GM18505 (cell line): ENCODE measurements at regions not wholly inside any gene's neighbourhood (a gene's known extent, or its start where the extent isn't known, plus 50 kb on each side); places are given as distances from the start of the nearest gene placed in this dataset.
"Not testable (repeated sequence)": the region's sequence is repeated elsewhere in the genome, so short reads cannot be mapped to it uniquely, and the experiment has no call there.

ENCODE experiments used
- ATAC-seq: cut with Tn5 transposase; IDR thresholded peaks from one replicate; pipeline ENCODE4 v1.9.1; 2021; ENCODE audit not compliant: unreplicated experiment
- POLR2A ChIP-seq: IDR thresholded peaks from 4 replicates; pipeline ENCODE4 v1.6.1; 2011; ENCODE audit warnings: borderline replicate concordance; ENCODE audit not compliant: insufficient read depth, insufficient read length; ENCODE audit errors: extremely low read depth

DNA sequence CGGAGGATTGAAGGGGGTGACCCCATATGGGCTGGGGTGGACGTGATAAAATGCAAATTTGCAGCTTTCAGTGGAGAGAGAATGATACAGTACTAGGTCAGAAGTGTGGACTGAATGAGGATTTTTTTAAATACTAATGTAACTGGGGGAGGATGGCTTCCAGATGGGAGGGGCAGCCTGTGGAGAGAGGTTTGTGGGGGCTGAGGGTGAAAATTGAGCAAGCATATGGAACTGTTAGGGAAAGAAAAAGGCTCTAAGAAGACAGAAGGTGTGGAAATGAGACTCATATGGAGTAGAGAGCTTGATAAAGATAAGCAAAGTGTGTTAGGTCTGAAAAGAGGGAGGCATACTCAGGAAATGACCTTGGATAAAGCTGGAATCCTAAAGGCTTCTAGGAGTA, 926.4 kb downstream of the IGSF11 start:
- no peak for TF ChIP-seq POLR2A
- no peak for ATAC-seq

DNA sequence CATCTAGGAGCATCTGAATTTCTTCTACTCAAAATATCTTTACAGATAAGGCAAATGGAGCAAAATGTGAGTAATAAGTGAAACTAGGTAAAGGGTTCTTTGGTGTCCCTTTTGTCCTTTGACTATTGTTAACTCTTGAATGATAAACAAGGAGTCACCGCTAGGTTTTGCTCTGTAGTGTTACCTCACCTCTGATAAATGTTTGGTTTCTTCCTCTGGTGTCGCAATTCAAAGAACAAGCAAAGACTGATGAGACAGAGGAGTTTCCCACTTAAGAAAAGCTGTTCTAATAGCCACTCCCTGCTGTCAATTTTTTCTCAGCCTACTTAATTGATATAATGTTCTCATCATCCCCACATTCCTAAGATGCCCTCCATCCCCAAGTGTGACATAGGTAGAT, 925.9 kb downstream of the IGSF11 start:
- no peak for TF ChIP-seq POLR2A
- no peak for ATAC-seq

DNA sequence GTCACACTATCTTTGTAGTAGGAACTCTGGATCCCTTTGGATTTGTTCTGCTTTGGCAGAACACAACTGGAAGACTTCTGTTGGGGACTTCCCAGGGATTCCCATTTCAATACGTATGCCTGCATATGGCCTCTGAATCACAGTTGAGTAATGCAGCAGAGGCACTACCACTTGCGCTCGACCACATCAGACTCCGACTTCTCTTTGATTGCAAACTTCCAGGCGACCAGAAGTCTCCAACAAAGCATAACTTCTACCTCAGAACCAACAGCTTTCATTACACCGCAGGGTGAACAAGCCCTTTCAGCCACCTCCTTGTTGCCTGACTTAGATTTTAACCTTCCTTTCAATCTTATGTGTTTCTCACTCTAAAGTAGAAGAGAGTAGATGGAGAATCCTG, 924.4 kb downstream of the IGSF11 start:
- no peak for TF ChIP-seq POLR2A
- no peak for ATAC-seq

DNA sequence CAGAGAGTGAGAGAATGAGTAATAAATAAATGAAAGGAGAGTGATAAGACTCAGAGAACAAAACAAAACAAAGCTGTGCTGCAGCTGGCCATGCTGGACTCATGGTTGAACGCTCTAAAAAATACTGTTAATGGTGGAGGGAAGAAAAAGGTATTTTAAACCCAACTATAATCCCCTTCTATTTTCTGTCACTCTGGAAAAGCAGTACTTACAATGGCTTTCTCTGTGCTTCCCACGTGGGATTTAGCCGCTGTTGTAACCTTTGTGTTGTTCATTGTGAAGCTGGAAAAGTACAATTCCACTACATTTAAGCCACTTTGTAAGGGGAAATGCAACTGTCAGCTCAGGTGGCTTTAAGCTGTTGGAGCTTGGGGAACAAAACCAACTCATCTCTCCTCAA, 917.7 kb downstream of the IGSF11 start:
- ATAC-seq = no peak

DNA sequence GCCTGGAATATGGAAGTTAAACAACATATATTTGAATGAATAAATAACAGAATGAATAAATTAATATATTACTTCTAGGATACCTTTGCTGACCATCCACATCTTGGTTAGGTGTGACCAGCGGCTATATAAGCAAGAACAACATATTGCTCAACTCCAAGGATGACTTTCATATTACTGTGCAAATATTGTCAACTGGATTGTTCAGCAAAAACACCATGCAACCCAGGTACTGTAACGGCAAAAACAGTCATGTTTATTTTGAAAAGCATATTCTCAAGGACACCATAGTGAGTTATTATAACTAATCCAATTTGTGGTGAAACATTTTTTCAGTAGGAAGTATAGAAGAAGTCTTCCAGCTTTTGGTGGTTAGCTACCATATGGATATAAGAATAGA, 907.9 kb downstream of the IGSF11 start:
- no peak for ATAC-seq
- no peak for TF ChIP-seq POLR2A

More for the DNA sequence above, 917.7 kb downstream of the IGSF11 start:
- no peak for TF ChIP-seq POLR2A

DNA sequence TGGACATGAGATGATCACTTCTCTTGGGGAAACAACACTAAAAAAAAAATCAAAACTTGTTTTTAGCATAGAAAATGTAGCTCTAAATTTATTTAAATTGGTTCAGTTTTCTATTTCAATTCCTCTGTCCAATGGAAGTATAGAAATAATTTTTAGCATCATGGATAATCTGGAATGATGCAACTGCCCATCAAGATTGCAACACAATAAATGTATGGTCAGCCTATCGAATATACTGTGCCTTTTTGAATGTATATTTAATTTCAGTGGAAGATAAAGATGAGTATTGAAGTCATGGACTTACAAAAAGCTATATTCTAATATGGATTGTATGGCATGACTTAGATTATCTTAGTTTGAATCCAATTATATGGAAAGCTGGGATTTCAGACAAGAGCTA, 906.7 kb downstream of the IGSF11 start:
- no peak for ATAC-seq
- TF ChIP-seq POLR2A = no peak

DNA sequence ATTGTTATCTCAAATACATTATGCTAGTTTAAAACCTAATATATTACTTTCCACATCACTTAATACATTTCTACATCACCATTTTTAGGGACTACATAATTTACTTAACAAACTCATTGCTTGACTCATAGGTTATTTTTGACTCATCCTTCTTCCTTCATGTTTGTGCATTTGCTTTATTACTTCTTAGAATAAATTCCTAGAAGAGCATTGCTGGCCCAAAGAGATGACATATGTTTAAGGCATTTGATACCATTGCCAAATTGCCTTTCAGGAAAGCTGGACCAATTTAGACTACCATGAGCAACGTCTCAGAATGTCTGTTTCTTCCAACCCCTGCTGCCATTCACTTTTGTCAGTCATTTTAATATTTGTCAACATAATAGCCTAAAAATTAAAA, 905.8 kb downstream of the IGSF11 start:
- ATAC-seq = no peak
- TF ChIP-seq POLR2A = no peak

DNA sequence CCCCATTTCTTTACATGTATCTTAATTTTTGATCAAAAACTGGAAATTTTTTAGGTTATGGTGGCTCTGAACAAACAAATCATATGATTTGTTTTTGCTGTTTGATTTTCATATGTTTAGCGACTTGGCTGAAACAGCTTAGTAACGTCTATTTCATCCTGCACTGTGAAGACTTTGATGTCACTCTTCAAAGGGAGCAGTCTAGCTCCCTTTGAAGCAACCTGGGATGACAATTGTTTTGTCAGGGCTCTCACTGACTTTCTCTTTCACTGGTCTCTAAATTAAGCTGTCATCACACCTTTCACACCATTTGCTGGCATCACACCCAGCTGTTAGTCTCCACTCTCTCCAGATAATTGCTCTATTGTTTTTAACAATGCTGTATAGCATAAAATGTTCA, 896.9 kb downstream of the IGSF11 start:
- no peak for TF ChIP-seq POLR2A
- ATAC-seq = no peak

DNA sequence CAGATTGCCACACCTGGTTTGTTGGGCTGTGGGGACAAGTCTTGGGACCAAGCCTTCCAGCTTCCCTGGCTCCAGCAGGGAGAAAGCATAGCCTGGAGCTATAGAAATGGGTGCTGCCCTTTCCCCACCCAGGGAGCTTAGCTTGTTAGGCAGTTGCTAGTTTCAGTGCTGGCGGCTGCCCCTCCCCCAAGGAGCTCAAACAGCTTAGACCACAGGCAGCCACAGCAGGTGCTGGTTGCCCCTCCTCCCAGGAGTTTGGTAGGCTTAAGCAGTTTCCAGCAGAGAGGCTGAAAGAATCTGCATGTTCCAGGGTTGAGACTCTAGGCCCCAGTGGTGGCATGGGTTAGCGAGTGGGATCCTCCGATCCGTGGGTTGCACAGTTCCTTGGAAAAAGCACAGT, 889.7 kb downstream of the IGSF11 start:
- TF ChIP-seq POLR2A = no peak
- ATAC-seq = no peak

DNA sequence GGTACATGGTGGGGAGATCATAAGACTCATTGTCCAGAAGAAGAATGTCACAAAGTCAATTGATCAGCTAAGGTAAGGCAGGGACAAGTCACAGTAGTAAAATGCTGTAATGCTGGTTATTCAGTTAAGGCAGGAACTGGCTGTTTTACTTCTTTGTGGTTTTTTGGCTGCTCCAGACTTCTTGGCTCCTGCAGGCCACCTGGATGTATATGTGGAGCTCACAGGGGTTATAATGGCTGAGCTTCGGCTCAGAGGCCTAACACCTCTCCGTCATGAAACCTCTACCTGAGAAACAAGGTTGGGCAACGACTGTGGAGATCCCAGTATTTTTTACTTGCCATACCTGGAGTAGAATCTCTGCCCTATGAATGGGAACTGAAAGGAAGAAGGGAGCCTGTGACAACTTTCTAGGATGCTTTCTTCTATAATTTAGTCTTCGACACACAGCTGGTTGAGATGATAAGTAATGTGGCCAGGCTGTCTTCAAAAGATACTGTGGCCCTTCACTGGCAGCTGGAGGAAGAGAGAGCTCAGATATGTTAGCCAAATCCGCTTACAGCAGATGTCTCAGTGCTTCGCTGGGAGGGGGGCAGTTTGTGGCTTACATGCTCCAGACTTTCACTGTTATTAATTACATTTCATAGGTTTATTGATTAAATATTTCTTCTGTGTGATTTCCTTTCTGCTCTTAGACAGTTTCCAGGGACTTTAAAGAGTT, 887.8 kb downstream of the IGSF11 start:
- no peak for TF ChIP-seq POLR2A
- no peak for ATAC-seq

DNA sequence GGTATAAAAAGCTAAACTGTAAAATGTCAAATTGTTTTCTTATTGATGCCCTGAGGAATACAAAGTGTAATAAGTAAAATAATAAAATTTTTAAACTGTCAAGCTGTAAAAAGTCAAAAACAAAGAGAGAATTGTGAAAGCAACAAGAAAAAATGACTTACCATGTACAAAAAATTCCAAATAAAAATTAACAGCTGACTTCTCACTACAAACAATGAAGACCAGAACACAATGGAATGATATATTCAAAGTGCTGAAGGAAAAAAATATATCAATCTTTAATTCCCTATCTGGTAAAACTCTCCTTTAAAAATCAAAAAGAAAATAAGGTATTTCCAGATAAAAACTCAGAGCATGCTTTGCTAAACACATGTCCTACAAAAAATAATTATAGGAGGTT, 883.5 kb downstream of the IGSF11 start:
- ATAC-seq = no peak
- no peak for TF ChIP-seq POLR2A

DNA sequence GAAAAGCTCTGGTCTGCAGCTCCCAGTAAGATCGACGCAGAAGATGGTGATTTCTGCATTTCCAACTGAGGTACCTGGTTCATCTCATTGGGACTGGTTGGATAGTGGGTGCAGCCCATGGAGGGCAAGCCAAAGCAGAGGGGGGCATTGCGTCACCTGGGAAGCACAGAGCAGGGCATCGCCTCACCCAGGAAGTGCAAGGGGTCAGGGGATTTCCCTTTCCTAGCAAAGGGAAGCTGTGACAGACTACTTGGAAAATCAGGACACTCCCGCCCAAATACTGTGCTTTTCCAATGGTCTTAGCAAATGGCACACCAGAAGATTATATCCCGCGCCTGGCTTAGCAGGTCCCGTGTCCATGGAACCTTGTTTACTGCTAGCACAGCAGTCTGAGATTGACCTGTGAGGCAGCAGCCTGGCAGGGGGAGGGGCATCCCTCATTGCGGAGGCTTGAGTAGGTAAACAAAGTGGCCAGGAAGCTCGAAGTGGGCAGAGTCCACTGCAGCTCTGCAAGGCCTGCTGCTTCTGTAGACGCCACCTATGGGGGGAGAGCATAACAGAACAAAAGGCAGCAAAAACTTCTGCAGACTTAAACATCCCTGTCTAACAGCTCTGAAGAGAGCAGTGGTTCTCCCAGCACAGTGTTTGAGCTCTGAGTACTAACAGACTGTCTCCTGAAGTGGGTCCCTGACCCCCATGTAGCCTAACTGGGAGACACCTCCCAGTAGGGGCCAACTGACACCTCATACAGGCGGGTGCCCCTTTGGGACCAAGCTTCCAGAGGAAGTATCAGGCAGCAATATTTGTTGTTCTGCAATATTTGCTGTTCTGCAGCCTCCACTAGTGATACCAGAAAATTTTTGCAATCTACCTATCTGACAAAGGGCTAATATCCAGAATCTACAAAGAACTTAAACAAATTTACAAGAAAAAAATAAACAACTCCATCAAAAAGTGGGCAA, 871.7 kb downstream of the IGSF11 start:
- not testable (repeated sequence) for ATAC-seq

DNA sequence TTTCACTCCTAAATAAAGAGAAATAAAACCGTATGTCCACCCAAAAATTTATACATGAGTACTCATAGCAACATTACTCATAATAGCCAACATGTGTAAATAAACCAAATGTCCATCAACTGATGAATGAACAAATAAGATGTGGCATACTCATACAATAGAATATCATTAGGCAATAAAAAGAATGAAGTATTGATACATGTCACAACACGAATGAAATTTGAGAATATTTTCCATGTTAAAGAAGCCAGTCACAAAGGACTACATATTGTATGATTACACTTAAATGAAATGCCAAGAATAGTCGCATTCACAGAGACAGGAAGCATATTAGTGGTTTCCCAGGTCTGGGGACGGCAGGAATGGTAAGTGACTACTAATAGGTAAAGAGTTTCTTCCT, 869.2 kb downstream of the IGSF11 start:
- no peak for TF ChIP-seq POLR2A
- ATAC-seq = no peak

DNA sequence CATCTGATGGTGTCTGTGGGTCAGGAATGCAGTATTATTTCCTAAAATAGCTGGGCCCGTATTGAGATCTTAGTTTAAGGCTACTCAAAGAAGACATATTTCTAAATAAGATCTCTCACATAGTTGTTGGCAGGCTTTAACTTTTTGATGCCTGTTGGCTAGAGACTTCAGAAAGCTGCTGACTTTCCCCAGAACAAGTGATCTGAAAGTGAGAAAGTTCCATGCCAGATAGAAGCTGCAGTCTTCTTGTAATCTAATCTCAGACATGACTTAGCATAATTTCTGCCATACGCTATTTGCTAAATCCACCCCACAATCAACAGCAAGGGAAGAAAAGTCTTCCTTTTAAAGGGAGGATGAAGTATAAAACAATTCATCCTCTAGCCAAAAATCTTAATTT, 867.1 kb downstream of the IGSF11 start:
- no peak for TF ChIP-seq POLR2A
- ATAC-seq = no peak
